ENCODE measurements at regions not wholly inside any gene's neighbourhood (a gene's known extent, or its start where the extent isn't known, plus 50 kb on each side); places are given as distances from the start of the nearest gene placed in this dataset.

- CTCF ChIA-PET, result interaction anchor here (0.6 kb wide), 1 partner anchor 496 kb away, joined by 3 read pairs; no protein-coding TSS in a partner anchor
- Histone ChIP-seq H3K9me3 (ENCODE audit: low read length) (no peaks in the 10 kb centered on the region), H3F3A (ENCODE audit: low read length, unreplicated experiment) (no peaks in the 10 kb centered on the region), H3K36me3 (ENCODE audit: low read depth, low read length) (no peaks in the 10 kb centered on the region), H3K27me3 (ENCODE audit: low read length) (no peaks in the 10 kb centered on the region), H3K4me3 (ENCODE audit: low read length) (no peak overlapping the region), H4K20me1 (ENCODE audit: low read length) (no peaks in the 10 kb centered on the region), H3K27ac (ENCODE audit: low read length) (no peak overlapping the region), H3K9me2 (replicated peaks; ENCODE audit: low read length) (no peaks in the 10 kb centered on the region), H3K9ac (ENCODE audit: low read length) (no peak overlapping the region), H3K4me2 (ENCODE audit: low read length) (no peak overlapping the region), H3K79me2 (ENCODE audit: low read length) (no peaks in the 10 kb centered on the region), H2AFZ (ENCODE audit: low read length) (no peak overlapping the region), H3K4me1 (ENCODE audit: insufficient read depth, low read length) (no peaks in the 10 kb centered on the region)
- no TSS peak for BruUV-seq (replicated peaks)
- ATAC-seq, result peak; percentile 48; the same call in 1 of the 2 replicates
- POLR2A ChIA-PET (ENCODE audit: unreplicated experiment), result no interaction called here
- TF ChIP-seq EZH2 (IDR thresholded peaks at IDR 0.05; ENCODE audit: low read length, unreplicated experiment), result no peak
- TF ChIP-seq CTCF (conservative IDR thresholded peaks at IDR 0.05; ENCODE audit: low read depth, low read length), result no peak
- TF ChIP-seq EZH2phosphoT487 (IDR thresholded peaks at IDR 0.05; ENCODE audit: borderline replicate concordance, low read length), result no peak
- intact Hi-C loops (cut with micrococcal nuclease), result no loop called here
- DNase-seq, result no peak
Measured at GRCh38 chr10:61612450-61612849, 50.3 kb upstream of the CABCOCO1 start.

- POLR2A ChIA-PET (ENCODE audit: unreplicated experiment), result no interaction called here
- ATAC-seq, result no peak
Measured at GRCh38 chr10:61612009-61612408, 50.7 kb upstream of the CABCOCO1 start.

More at GRCh38 chr10:61612009-61612408, 50.7 kb upstream of the CABCOCO1 start:
- BruUV-seq (replicated peaks), result no TSS peak
- Histone ChIP-seq H3K27me3 (ENCODE audit: low read length) (no peaks in the 10 kb centered on the region), H3K4me1 (ENCODE audit: insufficient read depth, low read length) (no peaks in the 10 kb centered on the region), H3K9me2 (replicated peaks; ENCODE audit: low read length) (no peaks in the 10 kb centered on the region), H3K36me3 (ENCODE audit: low read depth, low read length) (no peaks in the 10 kb centered on the region), H3K4me3 (ENCODE audit: low read length) (no peak overlapping the region), H3K27ac (ENCODE audit: low read length) (no peak overlapping the region), H3K9ac (ENCODE audit: low read length) (no peak overlapping the region), H3K9me3 (ENCODE audit: low read length) (no peaks in the 10 kb centered on the region), H2AFZ (ENCODE audit: low read length) (no peak overlapping the region), H3F3A (ENCODE audit: low read length, unreplicated experiment) (no peaks in the 10 kb centered on the region), H4K20me1 (ENCODE audit: low read length) (no peaks in the 10 kb centered on the region), H3K4me2 (ENCODE audit: low read length) (no peak overlapping the region), H3K79me2 (ENCODE audit: low read length) (no peaks in the 10 kb centered on the region)
- no peak for DNase-seq
- intact Hi-C loops (cut with micrococcal nuclease), result no loop called here
- CTCF ChIA-PET, result no interaction called here
- TF ChIP-seq EZH2 (IDR thresholded peaks at IDR 0.05; ENCODE audit: low read length, unreplicated experiment) (no peak), EZH2phosphoT487 (IDR thresholded peaks at IDR 0.05; ENCODE audit: borderline replicate concordance, low read length) (no peak), CTCF (conservative IDR thresholded peaks at IDR 0.05; ENCODE audit: low read depth, low read length) (no peak)

All from PC-3 (cell line).